ENCODE measurements at regions not wholly inside any gene's neighbourhood (a gene's known extent, or its start where the extent isn't known, plus 50 kb on each side); places are given as distances from the start of the nearest gene placed in this dataset.
"Not testable (repeated sequence)": the region's sequence is repeated elsewhere in the genome, so short reads cannot be mapped to it uniquely, and the experiment has no call there.

DNA sequence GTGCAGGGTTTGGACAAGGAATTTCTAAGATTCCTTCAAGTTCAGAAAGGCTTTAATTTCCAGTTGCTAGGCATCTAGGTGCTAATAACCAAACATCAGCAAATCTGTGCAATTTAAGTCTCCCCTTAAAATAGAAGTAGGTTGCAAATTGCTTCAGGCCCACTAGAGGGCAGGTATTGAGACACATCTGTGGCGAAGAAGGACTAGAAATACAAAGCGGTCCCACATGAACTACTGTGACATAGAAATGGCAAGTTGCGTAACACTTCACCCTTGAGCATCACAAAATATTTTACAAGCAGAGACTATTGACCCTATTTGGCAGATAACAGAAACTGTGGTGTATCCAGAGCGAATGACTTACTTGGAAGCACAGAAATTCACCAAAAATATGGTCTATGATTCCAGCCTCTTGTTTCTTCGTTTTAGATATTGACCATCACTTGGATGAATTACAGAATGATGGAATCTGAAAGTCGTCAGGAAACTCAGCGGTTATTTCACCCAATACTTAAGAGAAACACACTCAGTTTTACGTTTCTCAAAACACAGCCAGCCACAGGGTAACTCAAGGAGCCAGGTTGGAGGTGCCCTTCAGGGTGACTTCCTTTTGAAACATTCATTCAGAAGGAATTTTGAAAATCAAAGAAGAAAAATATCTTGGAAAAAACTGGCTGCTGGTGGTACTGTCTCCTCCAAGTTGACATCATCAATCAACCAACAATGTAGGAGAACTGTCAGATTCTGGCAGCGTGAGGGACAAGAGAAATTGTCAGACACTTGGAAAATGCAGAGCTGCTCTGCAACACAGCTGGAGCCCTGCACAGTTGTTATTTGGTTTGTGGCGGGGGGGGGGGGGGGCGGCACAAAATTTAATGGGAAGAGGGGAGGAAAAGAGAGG, 256.3 kb upstream of the MINDY3 start:
- Histone ChIP-seq H3K4me3 (ENCODE audit: low read depth, low read length) (no peak overlapping the region), H3K36me3 (ENCODE audit: control insufficient read depth, insufficient read depth, low read length) (no peaks in the 10 kb centered on the region), H3K4me1 (ENCODE audit: control insufficient read depth, insufficient read depth, low read length) (no peaks in the 10 kb centered on the region), H3K9me3 (ENCODE audit: control insufficient read depth, insufficient read depth, low read length) (no peaks in the 10 kb centered on the region), H3K27me3 (ENCODE audit: control insufficient read depth, insufficient read depth, low read length) (no peaks in the 10 kb centered on the region), H3K9ac (ENCODE audit: low read depth, low read length) (no peak overlapping the region), H3K27ac (ENCODE audit: low read depth, low read length) (no peak overlapping the region)

DNA sequence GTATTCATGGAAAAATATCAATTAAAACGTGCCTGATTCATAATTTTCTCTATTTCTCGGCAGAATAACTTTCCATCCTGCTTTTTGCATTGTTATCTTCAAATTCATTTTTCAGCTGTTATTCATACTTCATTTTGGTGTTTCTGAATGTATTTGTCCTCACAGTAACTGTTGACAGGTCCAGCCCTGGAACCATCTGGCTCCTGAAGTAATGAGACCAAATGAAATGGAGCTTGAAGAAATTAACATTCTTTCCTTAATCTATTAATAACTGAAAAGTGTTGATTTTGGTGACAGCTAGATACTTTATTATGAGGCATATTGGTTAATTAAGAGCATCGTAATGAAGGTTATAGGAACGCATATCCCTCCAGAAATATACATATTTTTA, 257.0 kb upstream of the MINDY3 start:
- Histone ChIP-seq H3K27me3 (ENCODE audit: control insufficient read depth, insufficient read depth, low read length) (no peaks in the 10 kb centered on the region), H3K4me1 (ENCODE audit: control insufficient read depth, insufficient read depth, low read length) (no peaks in the 10 kb centered on the region), H3K9ac (ENCODE audit: low read depth, low read length) (no peak overlapping the region), H3K4me3 (ENCODE audit: low read depth, low read length) (no peak overlapping the region), H3K36me3 (ENCODE audit: control insufficient read depth, insufficient read depth, low read length) (no peaks in the 10 kb centered on the region), H3K9me3 (ENCODE audit: control insufficient read depth, insufficient read depth, low read length) (no peaks in the 10 kb centered on the region), H3K27ac (ENCODE audit: low read depth, low read length) (no peak overlapping the region)

DNA sequence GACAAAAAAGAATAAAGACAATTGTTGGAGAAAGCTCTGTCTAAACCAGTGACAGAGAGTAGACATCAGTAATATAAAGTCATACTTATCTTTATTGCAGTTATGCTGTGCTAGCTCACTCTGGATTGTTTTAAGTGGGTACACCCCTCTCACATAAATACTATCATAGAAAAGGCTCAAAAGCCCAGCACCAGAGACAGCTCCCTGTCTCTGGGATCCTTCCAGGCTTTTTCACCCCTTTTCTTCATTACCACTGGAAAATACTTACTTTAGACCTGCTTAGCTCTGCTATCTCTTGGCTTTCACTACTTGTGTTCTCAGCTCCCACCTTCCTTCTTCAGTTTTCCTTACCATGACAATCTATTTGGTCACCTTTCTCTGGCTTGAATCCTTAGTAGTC, 259.1 kb upstream of the MINDY3 start:
- no peaks in the 10 kb centered on the region for H3K36me3 ChIP-seq (ENCODE audit: control insufficient read depth, insufficient read depth, low read length)
- no peaks in the 10 kb centered on the region for H3K4me1 ChIP-seq (ENCODE audit: control insufficient read depth, insufficient read depth, low read length)
- no peaks in the 10 kb centered on the region for H3K27me3 ChIP-seq (ENCODE audit: control insufficient read depth, insufficient read depth, low read length)
- no peaks in the 10 kb centered on the region for H3K9me3 ChIP-seq (ENCODE audit: control insufficient read depth, insufficient read depth, low read length)
- no peak overlapping the region for H3K4me3 ChIP-seq (ENCODE audit: low read depth, low read length)
- no peak overlapping the region for H3K9ac ChIP-seq (ENCODE audit: low read depth, low read length)
- no peak overlapping the region for H3K27ac ChIP-seq (ENCODE audit: low read depth, low read length)

DNA sequence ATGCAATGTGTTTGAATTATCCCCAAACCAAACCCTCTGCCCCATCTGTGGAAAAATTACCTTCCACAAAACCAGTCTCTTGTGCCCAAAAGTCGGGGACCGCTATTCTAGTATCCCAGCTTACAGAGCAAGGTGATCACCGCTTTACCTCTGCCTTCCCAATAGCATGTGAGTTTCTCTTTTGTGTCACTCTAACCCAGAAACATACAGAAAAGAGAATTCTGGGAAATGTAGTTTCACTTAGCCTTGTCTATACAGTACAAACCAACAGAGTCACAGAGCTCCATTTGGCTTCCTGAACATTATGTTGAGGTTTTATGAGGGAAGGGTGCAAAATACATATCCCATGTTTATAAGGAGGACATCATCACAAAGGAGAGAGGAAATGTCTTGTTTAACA, 260.3 kb upstream of the MINDY3 start:
- H3K36me3 ChIP-seq (ENCODE audit: control insufficient read depth, insufficient read depth, low read length): no peaks in the 10 kb centered on the region
- H3K9ac ChIP-seq (ENCODE audit: low read depth, low read length): no peak overlapping the region
- no peaks in the 10 kb centered on the region for H3K4me1 ChIP-seq (ENCODE audit: control insufficient read depth, insufficient read depth, low read length)
- H3K4me3 ChIP-seq (ENCODE audit: low read depth, low read length): no peak overlapping the region
- H3K27me3 ChIP-seq (ENCODE audit: control insufficient read depth, insufficient read depth, low read length): no peaks in the 10 kb centered on the region
- H3K9me3 ChIP-seq (ENCODE audit: control insufficient read depth, insufficient read depth, low read length): no peaks in the 10 kb centered on the region
- H3K27ac ChIP-seq (ENCODE audit: low read depth, low read length): no peak overlapping the region

DNA sequence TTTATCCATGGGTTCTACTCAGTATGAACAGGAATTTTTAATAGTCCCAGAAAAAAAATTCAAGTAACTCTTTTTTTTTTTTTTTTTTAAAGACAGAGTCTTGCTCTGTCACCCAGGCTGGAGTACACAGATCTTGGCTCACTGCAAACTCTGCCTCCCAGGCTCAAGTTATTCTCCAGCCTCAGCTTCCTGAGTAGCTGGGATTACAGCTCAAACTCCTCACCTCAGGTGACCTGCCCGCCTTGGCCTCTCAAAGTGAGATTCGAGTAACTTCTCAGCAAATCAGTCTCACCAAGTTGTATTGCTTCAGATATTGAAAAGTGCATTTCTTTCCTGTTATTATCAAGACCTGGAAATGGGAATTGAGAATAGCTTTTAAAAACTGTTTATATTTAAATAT, 281.2 kb upstream of the MINDY3 start:
- Histone ChIP-seq H3K4me1 (ENCODE audit: control insufficient read depth, insufficient read depth, low read length) (no peaks in the 10 kb centered on the region), H3K9me3 (ENCODE audit: control insufficient read depth, insufficient read depth, low read length) (no peaks in the 10 kb centered on the region), H3K9ac (ENCODE audit: low read depth, low read length) (no peak overlapping the region), H3K36me3 (ENCODE audit: control insufficient read depth, insufficient read depth, low read length) (no peaks in the 10 kb centered on the region), H3K27me3 (ENCODE audit: control insufficient read depth, insufficient read depth, low read length) (no peaks in the 10 kb centered on the region), H3K27ac (ENCODE audit: low read depth, low read length) (no peak overlapping the region), H3K4me3 (ENCODE audit: low read depth, low read length) (no peak overlapping the region)

DNA sequence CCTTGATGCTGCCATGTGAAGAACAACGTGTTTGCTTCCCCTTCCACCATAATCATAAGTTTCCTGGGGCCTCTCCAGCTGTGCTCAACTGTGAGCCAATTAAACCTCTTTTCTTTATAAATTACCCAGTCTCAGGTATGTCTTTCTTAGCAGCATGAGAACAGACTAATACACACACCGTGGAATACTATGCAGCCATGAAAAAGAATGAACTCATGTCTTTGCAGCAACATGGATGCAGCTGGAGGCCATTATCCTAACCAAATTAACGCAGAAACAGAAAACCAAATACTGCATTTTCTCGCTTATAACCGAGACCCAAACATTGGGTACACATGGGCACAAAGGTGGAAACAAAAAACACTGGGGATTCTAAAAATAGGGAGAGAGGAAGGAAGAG, 286.7 kb upstream of the MINDY3 start:
- H3K36me3 ChIP-seq (ENCODE audit: control insufficient read depth, insufficient read depth, low read length): no peaks in the 10 kb centered on the region
- H3K4me1 ChIP-seq (ENCODE audit: control insufficient read depth, insufficient read depth, low read length): no peaks in the 10 kb centered on the region
- H3K9ac ChIP-seq (ENCODE audit: low read depth, low read length): no peak overlapping the region
- H3K4me3 ChIP-seq (ENCODE audit: low read depth, low read length): no peak overlapping the region
- no peak overlapping the region for H3K27ac ChIP-seq (ENCODE audit: low read depth, low read length)
- no peaks in the 10 kb centered on the region for H3K27me3 ChIP-seq (ENCODE audit: control insufficient read depth, insufficient read depth, low read length)
- H3K9me3 ChIP-seq (ENCODE audit: control insufficient read depth, insufficient read depth, low read length): peaks cover 6% of the 10 kb centered on the region; the same call in 1 of the 2 replicates

DNA sequence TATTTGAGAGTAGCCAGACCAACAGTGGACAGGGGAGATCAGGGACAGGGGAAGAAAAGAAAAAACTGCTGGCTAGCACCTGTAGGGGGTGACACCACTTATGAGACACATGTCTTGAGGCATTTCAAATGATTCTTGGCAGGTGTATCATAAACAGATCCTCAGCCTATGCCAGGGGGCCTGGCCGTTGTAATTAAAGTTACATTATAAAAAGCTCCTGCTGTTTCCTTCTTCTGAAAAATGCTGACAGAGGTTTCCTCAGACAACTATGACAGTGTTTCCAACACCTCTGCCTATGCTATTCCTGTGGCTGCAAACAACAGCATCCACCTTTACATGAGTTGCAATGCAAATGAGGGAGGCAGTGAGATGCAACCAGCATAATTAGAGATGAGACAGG, 281.0 kb upstream of the PTER start:
- H3K4me1 ChIP-seq (ENCODE audit: control insufficient read depth, insufficient read depth, low read length): peaks cover 35% of the 10 kb centered on the region
- H3K4me3 ChIP-seq (ENCODE audit: low read depth, low read length): no peak overlapping the region
- H3K36me3 ChIP-seq (ENCODE audit: control insufficient read depth, insufficient read depth, low read length): no peaks in the 10 kb centered on the region
- no peak overlapping the region for H3K27ac ChIP-seq (ENCODE audit: low read depth, low read length)
- no peak overlapping the region for H3K9ac ChIP-seq (ENCODE audit: low read depth, low read length)
- H3K9me3 ChIP-seq (ENCODE audit: control insufficient read depth, insufficient read depth, low read length): no peaks in the 10 kb centered on the region
- peaks cover 8% of the 10 kb centered on the region; the same call in 1 of the 2 replicates for H3K27me3 ChIP-seq (ENCODE audit: control insufficient read depth, insufficient read depth, low read length)

DNA sequence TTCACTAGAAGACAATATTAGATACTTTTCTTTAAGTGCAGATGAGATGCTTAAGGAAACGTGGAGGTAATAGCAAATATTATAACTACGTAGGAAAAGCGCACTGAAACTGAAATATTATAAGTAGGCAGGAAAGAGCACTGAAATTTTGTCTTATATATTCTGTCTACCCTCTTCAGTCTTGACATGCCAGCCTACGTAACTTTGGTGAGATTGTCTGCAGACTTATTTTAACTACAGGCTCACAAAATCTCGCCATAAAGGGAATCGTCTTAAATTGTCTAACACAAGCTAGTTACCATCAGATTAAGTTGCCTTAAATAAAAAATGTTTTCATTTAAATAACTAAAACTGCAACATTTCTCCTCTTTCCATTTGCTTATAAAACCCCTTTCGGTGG, 280.1 kb upstream of the PTER start:
- no peak overlapping the region for H3K9ac ChIP-seq (ENCODE audit: low read depth, low read length)
- no peaks in the 10 kb centered on the region for H3K36me3 ChIP-seq (ENCODE audit: control insufficient read depth, insufficient read depth, low read length)
- no peak overlapping the region for H3K4me3 ChIP-seq (ENCODE audit: low read depth, low read length)
- no peak overlapping the region for H3K27ac ChIP-seq (ENCODE audit: low read depth, low read length)
- no peaks in the 10 kb centered on the region for H3K9me3 ChIP-seq (ENCODE audit: control insufficient read depth, insufficient read depth, low read length)
- H3K27me3 ChIP-seq (ENCODE audit: control insufficient read depth, insufficient read depth, low read length): peaks cover 8% of the 10 kb centered on the region; the same call in 1 of the 2 replicates
- peaks cover 35% of the 10 kb centered on the region for H3K4me1 ChIP-seq (ENCODE audit: control insufficient read depth, insufficient read depth, low read length)

DNA sequence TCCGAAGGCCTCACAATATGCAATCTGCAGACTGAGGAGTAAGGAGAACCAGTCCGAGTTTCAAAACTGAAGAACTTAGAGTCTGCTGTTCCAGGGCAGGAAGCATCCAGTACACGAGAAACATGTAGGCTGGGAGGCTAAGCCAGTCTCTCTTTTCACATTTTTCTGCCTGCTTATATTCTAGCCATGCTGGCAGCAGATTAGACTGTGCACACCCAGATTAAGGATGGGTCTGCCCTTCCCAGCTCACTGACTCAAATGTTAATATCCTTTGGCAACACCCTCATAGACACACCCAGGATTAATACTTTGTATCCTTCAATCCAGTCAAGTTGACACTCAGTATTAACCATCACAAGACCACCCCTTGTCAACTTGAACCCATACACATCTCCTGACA, 271.7 kb upstream of the PTER start:
- not testable (repeated sequence) for H3K36me3 ChIP-seq (ENCODE audit: control insufficient read depth, insufficient read depth, low read length); H3K4me1 ChIP-seq (ENCODE audit: control insufficient read depth, insufficient read depth, low read length); H3K4me3 ChIP-seq (ENCODE audit: low read depth, low read length); H3K9ac ChIP-seq (ENCODE audit: low read depth, low read length); H3K9me3 ChIP-seq (ENCODE audit: control insufficient read depth, insufficient read depth, low read length); H3K27me3 ChIP-seq (ENCODE audit: control insufficient read depth, insufficient read depth, low read length); H3K27ac ChIP-seq (ENCODE audit: low read depth, low read length)

DNA sequence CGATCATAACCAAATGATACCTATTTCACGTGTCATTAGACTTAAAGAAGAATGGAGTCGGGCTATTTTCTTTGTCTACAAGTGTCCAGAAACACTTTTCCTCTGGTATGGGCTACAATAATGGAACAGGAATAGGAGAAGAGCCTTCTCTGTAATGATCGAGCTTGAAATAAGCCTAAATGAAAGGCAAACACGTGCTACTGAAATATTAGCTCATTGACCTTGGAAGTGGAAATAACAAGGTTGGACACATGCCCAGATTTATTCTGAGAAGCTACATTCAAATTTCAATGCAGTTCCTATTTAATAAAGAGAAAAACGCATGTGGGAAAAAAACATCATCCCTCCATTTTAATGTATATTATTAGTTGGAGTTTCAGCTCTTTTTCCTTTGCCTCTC, 254.7 kb upstream of the PTER start:
- Histone ChIP-seq H3K9ac (ENCODE audit: low read depth, low read length) (no peak overlapping the region), H3K27me3 (ENCODE audit: control insufficient read depth, insufficient read depth, low read length) (no peaks in the 10 kb centered on the region), H3K36me3 (ENCODE audit: control insufficient read depth, insufficient read depth, low read length) (no peaks in the 10 kb centered on the region), H3K4me3 (ENCODE audit: low read depth, low read length) (no peak overlapping the region), H3K4me1 (ENCODE audit: control insufficient read depth, insufficient read depth, low read length) (peaks cover 12% of the 10 kb centered on the region), H3K27ac (ENCODE audit: low read depth, low read length) (no peak overlapping the region), H3K9me3 (ENCODE audit: control insufficient read depth, insufficient read depth, low read length) (peaks cover 8% of the 10 kb centered on the region)

DNA sequence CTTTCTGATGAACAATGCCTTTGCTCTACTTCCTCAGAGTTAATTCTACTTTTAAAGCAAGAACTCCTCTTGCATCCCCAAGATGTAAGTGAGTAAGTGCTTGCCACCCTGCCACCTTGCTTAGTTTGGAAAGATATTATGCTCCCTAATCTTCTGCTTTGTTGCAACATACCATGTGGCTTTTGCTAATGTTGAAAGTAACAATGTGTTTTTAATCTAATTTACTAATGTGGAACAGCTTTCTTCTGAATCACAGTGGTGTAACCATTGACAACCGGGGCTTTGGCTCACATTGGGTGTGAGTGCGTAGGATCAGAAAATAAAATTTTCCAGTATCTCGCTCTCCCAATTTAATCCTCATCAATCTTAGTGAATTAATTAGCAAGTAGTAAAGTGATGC, 254.1 kb upstream of the PTER start:
- Histone ChIP-seq H3K4me3 (ENCODE audit: low read depth, low read length) (no peak overlapping the region), H3K27me3 (ENCODE audit: control insufficient read depth, insufficient read depth, low read length) (no peaks in the 10 kb centered on the region), H3K27ac (ENCODE audit: low read depth, low read length) (no peak overlapping the region), H3K36me3 (ENCODE audit: control insufficient read depth, insufficient read depth, low read length) (no peaks in the 10 kb centered on the region), H3K9me3 (ENCODE audit: control insufficient read depth, insufficient read depth, low read length) (peaks cover 4% of the 10 kb centered on the region; the same call in 1 of the 2 replicates), H3K4me1 (ENCODE audit: control insufficient read depth, insufficient read depth, low read length) (peaks cover 12% of the 10 kb centered on the region), H3K9ac (ENCODE audit: low read depth, low read length) (no peak overlapping the region)

Data from HUES48 (cell line).